ENCODE measurements at regions not wholly inside any gene's neighbourhood (a gene's known extent, or its start where the extent isn't known, plus 50 kb on each side); places are given as distances from the start of the nearest gene placed in this dataset.
"Not testable (repeated sequence)": the region's sequence is repeated elsewhere in the genome, so short reads cannot be mapped to it uniquely, and the experiment has no call there.

- DNase-seq (ENCODE audit: low read depth in 1 of 2, low spot score in 1 of 2) = no peak
Observed at GRCh38 chr2:7420530-7420929, 503.3 kb downstream of the RNF144A start.

- DNase-seq (ENCODE audit: low read depth in 1 of 2, low spot score in 1 of 2) = no peak
Observed at GRCh38 chr2:7424481-7424880, 507.3 kb downstream of the RNF144A start.

- DNase-seq (ENCODE audit: low read depth in 1 of 2, low spot score in 1 of 2) = no peak
Observed at GRCh38 chr2:7427293-7428060, 510.3 kb downstream of the RNF144A start.

GRCh38 chr2:7428454-7429204, 511.4 kb downstream of the RNF144A start:
- DNase-seq (ENCODE audit: low read depth in 1 of 2, low spot score in 1 of 2) = no peak

GRCh38 chr2:7429733-7430132, 512.5 kb downstream of the RNF144A start:
- DNase-seq (ENCODE audit: low read depth in 1 of 2, low spot score in 1 of 2) = no peak

- DNase-seq (ENCODE audit: low read depth in 1 of 2, low spot score in 1 of 2) = no peak
Observed at GRCh38 chr2:7430421-7430868, 513.2 kb downstream of the RNF144A start.

- DNase-seq (ENCODE audit: low read depth in 1 of 2, low spot score in 1 of 2) = no peak
Observed at GRCh38 chr2:7430869-7431641, 513.8 kb downstream of the RNF144A start.

- DNase-seq (ENCODE audit: low read depth in 1 of 2, low spot score in 1 of 2) = no peak
Observed at GRCh38 chr2:7432436-7432835, 515.2 kb downstream of the RNF144A start.

GRCh38 chr2:7436096-7436906, 519.1 kb downstream of the RNF144A start:
- DNase-seq (ENCODE audit: low read depth in 1 of 2, low spot score in 1 of 2) = no peak

- DNase-seq (ENCODE audit: low read depth in 1 of 2, low spot score in 1 of 2) = no peak
Observed at GRCh38 chr2:7437141-7437540, 519.9 kb downstream of the RNF144A start.

- DNase-seq (ENCODE audit: low read depth in 1 of 2, low spot score in 1 of 2) = no peak
Observed at GRCh38 chr2:7437716-7438632, 520.8 kb downstream of the RNF144A start.

GRCh38 chr2:7438855-7439254, 521.6 kb downstream of the RNF144A start:
- no peak for DNase-seq (ENCODE audit: low read depth in 1 of 2, low spot score in 1 of 2)

- DNase-seq (ENCODE audit: low read depth in 1 of 2, low spot score in 1 of 2) = no peak
Observed at GRCh38 chr2:7440977-7441376, 523.8 kb downstream of the RNF144A start.

- not testable (repeated sequence) for DNase-seq (ENCODE audit: low read depth in 1 of 2, low spot score in 1 of 2)
Observed at GRCh38 chr2:7441841-7442240, 524.6 kb downstream of the RNF144A start.

GRCh38 chr2:7444626-7445025, 527.4 kb downstream of the RNF144A start:
- no peak for DNase-seq (ENCODE audit: low read depth in 1 of 2, low spot score in 1 of 2)

- no peak for DNase-seq (ENCODE audit: low read depth in 1 of 2, low spot score in 1 of 2)
Observed at GRCh38 chr2:7448578-7449264, 531.5 kb downstream of the RNF144A start.

GRCh38 chr2:7449298-7449697, 532.1 kb downstream of the RNF144A start:
- no peak for DNase-seq (ENCODE audit: low read depth in 1 of 2, low spot score in 1 of 2)

GRCh38 chr2:7450188-7450832, 533.1 kb downstream of the RNF144A start:
- DNase-seq (ENCODE audit: low read depth in 1 of 2, low spot score in 1 of 2) = peak in 1 of 2 donors; percentile 33

- no peak for DNase-seq (ENCODE audit: low read depth in 1 of 2, low spot score in 1 of 2)
Observed at GRCh38 chr2:7450833-7451190, 533.6 kb downstream of the RNF144A start.
